Panc1 (cell line): ENCODE measurements at regions not wholly inside any gene's neighbourhood (a gene's known extent, or its start where the extent isn't known, plus 50 kb on each side); places are given as distances from the start of the nearest gene placed in this dataset.

Source experiments
- ATAC-seq: fragments of 200-7000 bp; cut with Tn5 transposase; 2 replicates; pipeline ENCODE4 v1.9.1; 2020; ENCODE audit warnings: mild to moderate bottlenecking, moderate library complexity
- BruUV-seq: library from RNA; stranded (reverse); fragments of 400-500 nt; replicated peaks from 2 replicates; lab custom pipeline; 2021; lab: Mats Ljungman, UMichigan
- CTCF ChIA-PET: fragments of 300-600 bp; sonication (Branson Sonifier 250); formaldehyde crosslinking; loops from one replicate; lab custom pipeline; 2022; ENCODE audit warnings: antibody characterized with exemption; lab: Charles Lee
- POLR2A ChIA-PET: fragments of 300-600 bp; sonication (Branson Sonifier 250); formaldehyde crosslinking; loops from one replicate; lab custom pipeline; 2022; ENCODE audit warnings: antibody characterized with exemption; lab: Charles Lee
- DNase-seq: peaks from one replicate; pipeline ENCODE4 v3.0.0-alpha.2; 2010; ENCODE audit warnings: low read depth, low spot score
- H3K27ac ChIP-seq: 2 replicates; pipeline ENCODE4 v1.5.1; 2011; ENCODE audit warnings: mild to moderate bottlenecking, low read length, inconsistent platforms
- H3K27me3 ChIP-seq: fragments of 200-500 bp; sonication (Bioruptor generic); 2 replicates; pipeline ENCODE4 v1.6.0; 2014; ENCODE audit warnings: low read length, inconsistent platforms; ENCODE audit not compliant: control insufficient read depth, insufficient read depth
- H3K36me3 ChIP-seq: fragments of 200-500 bp; sonication (Bioruptor generic); 2 replicates; pipeline ENCODE4 v1.5.1; 2014; ENCODE audit warnings: inconsistent platforms, mild to moderate bottlenecking, low read length, moderate library complexity; ENCODE audit not compliant: control insufficient read depth, insufficient read depth
- H3K4me1 ChIP-seq: 2 replicates; pipeline ENCODE4 v1.5.1; 2011; ENCODE audit warnings: inconsistent platforms, mild to moderate bottlenecking, low read length, moderate library complexity; ENCODE audit not compliant: control insufficient read depth, insufficient read depth
- H3K4me3 ChIP-seq, 2 experiments: 2 replicates each; pipeline ENCODE4 v1.5.1; 2011 to 2012; ENCODE audit warnings: low read depth in 2 of 2, low read length in 2 of 2, mild to moderate bottlenecking in 2 of 2, inconsistent platforms in 1 of 2, moderate library complexity in 1 of 2
- H3K9me3 ChIP-seq: fragments of 200-500 bp; sonication (Bioruptor generic); 2 replicates; pipeline ENCODE4 v1.5.1; 2014; ENCODE audit warnings: low read depth, mild to moderate bottlenecking, inconsistent platforms, low read length, moderate library complexity; ENCODE audit not compliant: control insufficient read depth, insufficient read depth
- POLR2AphosphoS5 ChIP-seq: IDR thresholded peaks from 2 replicates; pipeline ENCODE4 v1.6.1; 2012; ENCODE audit warnings: mild to moderate bottlenecking, low read depth, low read length, moderate library complexity
- SIN3A ChIP-seq: IDR thresholded peaks from 2 replicates; pipeline ENCODE4 v1.6.1; 2012; ENCODE audit warnings: low read depth, mild to moderate bottlenecking, low read length, moderate library complexity, borderline replicate concordance; ENCODE audit not compliant: insufficient read depth
- TCF7L2 ChIP-seq: IDR thresholded peaks from 2 replicates; pipeline ENCODE4 v1.6.1; 2011; ENCODE audit warnings: mild to moderate bottlenecking, low read depth, low read length, inconsistent platforms
- in situ Hi-C: cut with HindIII; loops from 2 replicates; pipeline ENCODE4 v1.10.0; 2016; ENCODE audit warnings: low sequenced_read_pairs, low pct_unique_long_range_greater_than_20kb
- intact Hi-C: fragments of 100-400 bp; cut with micrococcal nuclease; formaldehyde crosslinking; loops from one replicate; pipeline ENCODE4 v1.10.0; 2022; ENCODE audit not compliant: unreplicated experiment
- TF ChIP-seq, protein P1 (sequence below): fragments of 450-650 bp; IDR thresholded peaks from 2 replicates; pipeline ENCODE4 v1.5.1; 2017; ENCODE audit warnings: mild to moderate bottlenecking
- TF ChIP-seq, protein P2 (sequence below), 2 experiments: IDR thresholded peaks; 2 replicates each; pipeline ENCODE4 v1.6.1; 2011 to 2012; ENCODE audit warnings: low read depth in 2 of 2, control low read depth in 1 of 2, low read length in 1 of 2, mild to moderate bottlenecking in 1 of 2, moderate library complexity in 1 of 2; ENCODE audit not compliant: insufficient read depth in 1 of 2

DNA sequence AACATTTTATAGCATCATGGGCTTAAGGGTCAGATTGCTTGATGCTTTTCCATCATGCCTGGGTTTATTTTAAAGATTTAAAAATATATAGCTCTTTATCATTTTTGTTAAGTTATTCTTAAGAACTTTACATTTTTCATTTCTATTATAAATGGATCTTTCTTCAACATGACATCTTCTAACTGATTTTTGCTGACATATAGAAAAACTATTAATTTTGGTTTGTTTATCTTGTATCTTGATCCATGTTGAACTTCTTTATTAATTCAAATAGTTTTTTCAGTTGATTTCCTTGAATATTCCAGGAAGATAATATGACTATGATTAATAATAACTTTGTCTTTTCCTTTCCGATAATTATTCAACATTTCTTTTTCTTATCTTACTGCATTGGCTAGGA lies 237.9 kb upstream of the CLINT1 start:
- TF ChIP-seq TCF7L2 (no peak), SIN3A (no peak), POLR2AphosphoS5 (no peak)
- TF ChIP-seq, protein P1, sequence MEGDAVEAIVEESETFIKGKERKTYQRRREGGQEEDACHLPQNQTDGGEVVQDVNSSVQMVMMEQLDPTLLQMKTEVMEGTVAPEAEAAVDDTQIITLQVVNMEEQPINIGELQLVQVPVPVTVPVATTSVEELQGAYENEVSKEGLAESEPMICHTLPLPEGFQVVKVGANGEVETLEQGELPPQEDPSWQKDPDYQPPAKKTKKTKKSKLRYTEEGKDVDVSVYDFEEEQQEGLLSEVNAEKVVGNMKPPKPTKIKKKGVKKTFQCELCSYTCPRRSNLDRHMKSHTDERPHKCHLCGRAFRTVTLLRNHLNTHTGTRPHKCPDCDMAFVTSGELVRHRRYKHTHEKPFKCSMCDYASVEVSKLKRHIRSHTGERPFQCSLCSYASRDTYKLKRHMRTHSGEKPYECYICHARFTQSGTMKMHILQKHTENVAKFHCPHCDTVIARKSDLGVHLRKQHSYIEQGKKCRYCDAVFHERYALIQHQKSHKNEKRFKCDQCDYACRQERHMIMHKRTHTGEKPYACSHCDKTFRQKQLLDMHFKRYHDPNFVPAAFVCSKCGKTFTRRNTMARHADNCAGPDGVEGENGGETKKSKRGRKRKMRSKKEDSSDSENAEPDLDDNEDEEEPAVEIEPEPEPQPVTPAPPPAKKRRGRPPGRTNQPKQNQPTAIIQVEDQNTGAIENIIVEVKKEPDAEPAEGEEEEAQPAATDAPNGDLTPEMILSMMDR: no peak
- TF ChIP-seq, protein P2, sequence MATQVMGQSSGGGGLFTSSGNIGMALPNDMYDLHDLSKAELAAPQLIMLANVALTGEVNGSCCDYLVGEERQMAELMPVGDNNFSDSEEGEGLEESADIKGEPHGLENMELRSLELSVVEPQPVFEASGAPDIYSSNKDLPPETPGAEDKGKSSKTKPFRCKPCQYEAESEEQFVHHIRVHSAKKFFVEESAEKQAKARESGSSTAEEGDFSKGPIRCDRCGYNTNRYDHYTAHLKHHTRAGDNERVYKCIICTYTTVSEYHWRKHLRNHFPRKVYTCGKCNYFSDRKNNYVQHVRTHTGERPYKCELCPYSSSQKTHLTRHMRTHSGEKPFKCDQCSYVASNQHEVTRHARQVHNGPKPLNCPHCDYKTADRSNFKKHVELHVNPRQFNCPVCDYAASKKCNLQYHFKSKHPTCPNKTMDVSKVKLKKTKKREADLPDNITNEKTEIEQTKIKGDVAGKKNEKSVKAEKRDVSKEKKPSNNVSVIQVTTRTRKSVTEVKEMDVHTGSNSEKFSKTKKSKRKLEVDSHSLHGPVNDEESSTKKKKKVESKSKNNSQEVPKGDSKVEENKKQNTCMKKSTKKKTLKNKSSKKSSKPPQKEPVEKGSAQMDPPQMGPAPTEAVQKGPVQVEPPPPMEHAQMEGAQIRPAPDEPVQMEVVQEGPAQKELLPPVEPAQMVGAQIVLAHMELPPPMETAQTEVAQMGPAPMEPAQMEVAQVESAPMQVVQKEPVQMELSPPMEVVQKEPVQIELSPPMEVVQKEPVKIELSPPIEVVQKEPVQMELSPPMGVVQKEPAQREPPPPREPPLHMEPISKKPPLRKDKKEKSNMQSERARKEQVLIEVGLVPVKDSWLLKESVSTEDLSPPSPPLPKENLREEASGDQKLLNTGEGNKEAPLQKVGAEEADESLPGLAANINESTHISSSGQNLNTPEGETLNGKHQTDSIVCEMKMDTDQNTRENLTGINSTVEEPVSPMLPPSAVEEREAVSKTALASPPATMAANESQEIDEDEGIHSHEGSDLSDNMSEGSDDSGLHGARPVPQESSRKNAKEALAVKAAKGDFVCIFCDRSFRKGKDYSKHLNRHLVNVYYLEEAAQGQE (IDR thresholded peaks at IDR 0.05; ENCODE audit: insufficient read depth in 1 of 2, low read depth in 2 of 2, low read length in 1 of 2): no peak
- Histone ChIP-seq H3K36me3 (no peaks in the 10 kb centered on the region), H3K4me3 (no peak overlapping the region), H3K27ac (no peak overlapping the region), H3K9me3 (no peaks in the 10 kb centered on the region), H3K4me1 (no peaks in the 10 kb centered on the region), H3K27me3 (no peaks in the 10 kb centered on the region)
- intact Hi-C loops: no loop called here
- ATAC-seq (no peak), DNase-seq (no peak)
- CTCF ChIA-PET: no interaction called here
- POLR2A ChIA-PET: no interaction called here
- in situ Hi-C loops: no loop called here
- no TSS peak for BruUV-seq

DNA sequence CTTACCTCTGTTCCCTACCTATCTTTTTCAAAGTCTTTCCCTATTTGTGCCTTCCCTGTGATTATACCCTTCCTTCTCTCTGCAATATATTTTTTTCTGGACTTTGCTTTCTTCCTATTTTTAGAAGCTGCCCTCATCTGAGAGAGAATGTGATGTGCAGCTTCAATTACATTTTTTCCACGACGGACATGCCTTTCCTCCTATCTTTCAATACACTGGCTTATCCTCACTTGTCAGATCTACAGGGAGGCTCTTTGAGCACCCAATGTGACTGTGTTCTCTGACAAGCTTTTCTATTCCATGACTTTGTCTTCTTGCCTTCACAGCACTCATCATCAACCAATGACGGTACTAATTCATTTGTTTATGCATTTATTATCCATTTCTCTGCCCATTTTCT lies 227.9 kb upstream of the CLINT1 start:
- intact Hi-C loops (no loop called here), in situ Hi-C loops (no loop called here)
- no peak overlapping the region for H3K4me3 ChIP-seq
- H3K27ac ChIP-seq: no peak overlapping the region
- ATAC-seq: no peak
- no peaks in the 10 kb centered on the region for H3K9me3 ChIP-seq
- ChIA-PET CTCF (no interaction called here), POLR2A (no interaction called here)
- no peaks in the 10 kb centered on the region for H3K4me1 ChIP-seq
- H3K27me3 ChIP-seq: no peaks in the 10 kb centered on the region
- no peak for DNase-seq
- no TSS peak for BruUV-seq
- no peak for TF ChIP-seq POLR2AphosphoS5
- TF ChIP-seq, protein P2 (IDR thresholded peaks at IDR 0.05; ENCODE audit: insufficient read depth in 1 of 2, low read depth in 2 of 2, low read length in 1 of 2): no peak
- TF ChIP-seq, protein P1: no peak
- no peak for TF ChIP-seq SIN3A
- no peak for TF ChIP-seq TCF7L2
- no peaks in the 10 kb centered on the region for H3K36me3 ChIP-seq
